HEK293 (cell line): ENCODE measurements at regions not wholly inside any gene's neighbourhood (a gene's known extent, or its start where the extent isn't known, plus 50 kb on each side); places are given as distances from the start of the nearest gene placed in this dataset.

ENCODE experiments used
- GLIS2 ChIP-seq: fragments of 450-650 bp; formaldehyde crosslinking; IDR thresholded peaks from 2 replicates; pipeline ENCODE4 v1.5.1; 2016; ENCODE audit warnings: missing biosample characterization, missing genetic modification characterization
- WT1 ChIP-seq: fragments of 450-650 bp; formaldehyde crosslinking; IDR thresholded peaks from 2 replicates; pipeline ENCODE4 v1.5.1; 2016; ENCODE audit warnings: missing biosample characterization, missing genetic modification characterization
- ZBTB1 ChIP-seq: fragments of 450-650 bp; formaldehyde crosslinking; IDR thresholded peaks from 2 replicates; pipeline ENCODE4 v1.5.1; 2016; ENCODE audit warnings: missing biosample characterization, missing genetic modification characterization
- ZBTB17 ChIP-seq: fragments of 450-650 bp; formaldehyde crosslinking; IDR thresholded peaks from 2 replicates; pipeline ENCODE4 v1.5.1; 2016; ENCODE audit warnings: missing biosample characterization, missing genetic modification characterization
- ZEB2 ChIP-seq: fragments of 450-650 bp; formaldehyde crosslinking; IDR thresholded peaks from 2 replicates; pipeline ENCODE4 v1.5.1; 2016; ENCODE audit warnings: missing biosample characterization, missing genetic modification characterization
- ZNF133 ChIP-seq: fragments of 450-650 bp; formaldehyde crosslinking; IDR thresholded peaks from 2 replicates; pipeline ENCODE4 v1.5.1; 2016; ENCODE audit warnings: missing biosample characterization, missing genetic modification characterization
- ZNF19 ChIP-seq: fragments of 450-650 bp; formaldehyde crosslinking; IDR thresholded peaks from 2 replicates; pipeline ENCODE4; 2016; ENCODE audit warnings: missing biosample characterization, missing genetic modification characterization, low read depth
- ZNF292 ChIP-seq: fragments of 450-650 bp; formaldehyde crosslinking; IDR thresholded peaks from 2 replicates; pipeline ENCODE4 v1.5.1; 2016; ENCODE audit warnings: low read depth, missing biosample characterization, missing genetic modification characterization, borderline replicate concordance
- ZNF404 ChIP-seq: fragments of 450-650 bp; formaldehyde crosslinking; IDR thresholded peaks from 2 replicates; pipeline ENCODE4 v1.5.1; 2017; ENCODE audit warnings: missing biosample characterization, missing genetic modification characterization
- ZNF426 ChIP-seq: fragments of 450-650 bp; formaldehyde crosslinking; IDR thresholded peaks from 2 replicates; pipeline ENCODE4 v1.5.1; 2017; ENCODE audit warnings: missing biosample characterization, missing genetic modification characterization, mild to moderate bottlenecking, inconsistent platforms, moderate library complexity
- ZNF433 ChIP-seq: fragments of 450-650 bp; formaldehyde crosslinking; IDR thresholded peaks from 2 replicates; pipeline ENCODE4 v1.5.1; 2016; ENCODE audit warnings: missing biosample characterization, missing genetic modification characterization, low read depth
- ZNF501 ChIP-seq: fragments of 450-650 bp; formaldehyde crosslinking; IDR thresholded peaks from 2 replicates; pipeline ENCODE4 v1.5.1; 2016; ENCODE audit warnings: missing biosample characterization, missing genetic modification characterization
- ZNF555 ChIP-seq: fragments of 450-650 bp; formaldehyde crosslinking; conservative IDR thresholded peaks from 2 replicates; pipeline ENCODE4 v1.5.1; 2017; ENCODE audit warnings: missing biosample characterization, mild to moderate bottlenecking, missing genetic modification characterization, inconsistent platforms
- ZNF560 ChIP-seq: fragments of 450-650 bp; formaldehyde crosslinking; IDR thresholded peaks from 2 replicates; pipeline ENCODE4 v1.5.1; 2017; ENCODE audit warnings: missing biosample characterization, missing genetic modification characterization, borderline replicate concordance
- ZNF610 ChIP-seq: fragments of 450-650 bp; formaldehyde crosslinking; IDR thresholded peaks from 2 replicates; pipeline ENCODE4 v1.5.1; 2016; ENCODE audit warnings: missing biosample characterization, missing genetic modification characterization, borderline replicate concordance
- ZNF701 ChIP-seq: fragments of 450-650 bp; formaldehyde crosslinking; IDR thresholded peaks from 2 replicates; pipeline ENCODE4 v1.5.1; 2016; ENCODE audit warnings: missing biosample characterization, missing genetic modification characterization
- ZNF791 ChIP-seq: fragments of 450-650 bp; formaldehyde crosslinking; IDR thresholded peaks from 2 replicates; pipeline ENCODE4 v1.5.1; 2016; ENCODE audit warnings: missing biosample characterization, missing genetic modification characterization
- ZXDB ChIP-seq: fragments of 450-650 bp; formaldehyde crosslinking; IDR thresholded peaks from 2 replicates; pipeline ENCODE4 v1.5.1; 2016; ENCODE audit warnings: missing biosample characterization, missing genetic modification characterization
- TF ChIP-seq, protein P1 (sequence below): fragments of 450-650 bp; formaldehyde crosslinking; IDR thresholded peaks from 2 replicates; pipeline ENCODE4 v1.5.1; 2016; ENCODE audit warnings: missing biosample characterization, missing genetic modification characterization
- TF ChIP-seq, protein P2 (sequence below): fragments of 450-650 bp; formaldehyde crosslinking; IDR thresholded peaks from 2 replicates; pipeline ENCODE4 v1.5.1; 2016; ENCODE audit warnings: missing biosample characterization, missing genetic modification characterization, borderline replicate concordance
- TF ChIP-seq, protein P3 (sequence below): fragments of 450-650 bp; formaldehyde crosslinking; IDR thresholded peaks from 2 replicates; pipeline ENCODE4 v1.5.1; 2016; ENCODE audit warnings: missing biosample characterization, missing genetic modification characterization
- TF ChIP-seq, protein P4 (sequence below): fragments of 450-650 bp; formaldehyde crosslinking; conservative IDR thresholded peaks from 2 replicates; pipeline ENCODE4 v1.5.1; 2016; ENCODE audit warnings: low read depth, missing biosample characterization, missing genetic modification characterization

DNA sequence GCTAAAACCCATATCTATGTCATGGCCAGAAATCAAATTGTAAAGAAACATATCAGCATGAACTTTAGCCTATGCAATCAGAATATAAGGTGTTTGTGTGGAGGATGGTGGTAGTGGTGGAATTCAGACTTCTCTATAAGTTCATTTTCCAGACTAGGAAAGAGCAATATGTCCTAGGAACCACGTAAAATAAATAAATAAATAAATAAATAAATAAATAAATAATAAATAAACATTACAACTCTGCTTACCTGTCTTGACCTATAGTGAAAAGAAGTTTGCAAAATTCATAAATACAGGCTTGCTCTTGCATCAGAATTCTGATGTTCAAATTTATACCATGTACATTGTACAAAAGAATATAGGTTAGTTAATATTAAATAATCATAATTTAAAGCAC, 1382.6 kb upstream of the ADGRL2 start (continued):
- TF ChIP-seq, protein P1, sequence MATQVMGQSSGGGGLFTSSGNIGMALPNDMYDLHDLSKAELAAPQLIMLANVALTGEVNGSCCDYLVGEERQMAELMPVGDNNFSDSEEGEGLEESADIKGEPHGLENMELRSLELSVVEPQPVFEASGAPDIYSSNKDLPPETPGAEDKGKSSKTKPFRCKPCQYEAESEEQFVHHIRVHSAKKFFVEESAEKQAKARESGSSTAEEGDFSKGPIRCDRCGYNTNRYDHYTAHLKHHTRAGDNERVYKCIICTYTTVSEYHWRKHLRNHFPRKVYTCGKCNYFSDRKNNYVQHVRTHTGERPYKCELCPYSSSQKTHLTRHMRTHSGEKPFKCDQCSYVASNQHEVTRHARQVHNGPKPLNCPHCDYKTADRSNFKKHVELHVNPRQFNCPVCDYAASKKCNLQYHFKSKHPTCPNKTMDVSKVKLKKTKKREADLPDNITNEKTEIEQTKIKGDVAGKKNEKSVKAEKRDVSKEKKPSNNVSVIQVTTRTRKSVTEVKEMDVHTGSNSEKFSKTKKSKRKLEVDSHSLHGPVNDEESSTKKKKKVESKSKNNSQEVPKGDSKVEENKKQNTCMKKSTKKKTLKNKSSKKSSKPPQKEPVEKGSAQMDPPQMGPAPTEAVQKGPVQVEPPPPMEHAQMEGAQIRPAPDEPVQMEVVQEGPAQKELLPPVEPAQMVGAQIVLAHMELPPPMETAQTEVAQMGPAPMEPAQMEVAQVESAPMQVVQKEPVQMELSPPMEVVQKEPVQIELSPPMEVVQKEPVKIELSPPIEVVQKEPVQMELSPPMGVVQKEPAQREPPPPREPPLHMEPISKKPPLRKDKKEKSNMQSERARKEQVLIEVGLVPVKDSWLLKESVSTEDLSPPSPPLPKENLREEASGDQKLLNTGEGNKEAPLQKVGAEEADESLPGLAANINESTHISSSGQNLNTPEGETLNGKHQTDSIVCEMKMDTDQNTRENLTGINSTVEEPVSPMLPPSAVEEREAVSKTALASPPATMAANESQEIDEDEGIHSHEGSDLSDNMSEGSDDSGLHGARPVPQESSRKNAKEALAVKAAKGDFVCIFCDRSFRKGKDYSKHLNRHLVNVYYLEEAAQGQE (tag by site-specific recombination): peak; percentile 72
- no peak for TF ChIP-seq ZNF610
- TF ChIP-seq ZNF791 (tag by site-specific recombination): 0 out of 2 replicates have a peak, but pooled peaks have one; percentile 23
- TF ChIP-seq ZNF701 (tag by site-specific recombination): no peak
- TF ChIP-seq ZNF404 (tag by site-specific recombination): 0 out of 2 replicates have a peak, but pooled peaks have one; percentile 32
- TF ChIP-seq ZNF426 (tag by site-specific recombination): peak; percentile 90
- 0 out of 2 replicates have a peak, but pooled peaks have one; percentile 28 for TF ChIP-seq ZNF292 (tag by site-specific recombination)
- TF ChIP-seq ZBTB17 (tag by site-specific recombination): no peak
- peak; percentile 84 for TF ChIP-seq ZNF555 (tag by site-specific recombination)
- TF ChIP-seq ZNF133 (tag by site-specific recombination): no peak
- peak; percentile 61; the same call in 1 of the 2 replicates for TF ChIP-seq ZNF501
- no peak for TF ChIP-seq WT1 (tag by site-specific recombination)
- peak; percentile 42; the same call in 1 of the 2 replicates for TF ChIP-seq ZXDB (tag by site-specific recombination)
- TF ChIP-seq ZNF19: 0 out of 2 replicates have a peak, but pooled peaks have one; percentile 43
- peak; percentile 72; the same call in 1 of the 2 replicates for TF ChIP-seq ZBTB1 (tag by site-specific recombination)
- TF ChIP-seq ZNF433 (tag by site-specific recombination): peak; percentile 58; the same call in 1 of the 2 replicates
- TF ChIP-seq, protein P2, sequence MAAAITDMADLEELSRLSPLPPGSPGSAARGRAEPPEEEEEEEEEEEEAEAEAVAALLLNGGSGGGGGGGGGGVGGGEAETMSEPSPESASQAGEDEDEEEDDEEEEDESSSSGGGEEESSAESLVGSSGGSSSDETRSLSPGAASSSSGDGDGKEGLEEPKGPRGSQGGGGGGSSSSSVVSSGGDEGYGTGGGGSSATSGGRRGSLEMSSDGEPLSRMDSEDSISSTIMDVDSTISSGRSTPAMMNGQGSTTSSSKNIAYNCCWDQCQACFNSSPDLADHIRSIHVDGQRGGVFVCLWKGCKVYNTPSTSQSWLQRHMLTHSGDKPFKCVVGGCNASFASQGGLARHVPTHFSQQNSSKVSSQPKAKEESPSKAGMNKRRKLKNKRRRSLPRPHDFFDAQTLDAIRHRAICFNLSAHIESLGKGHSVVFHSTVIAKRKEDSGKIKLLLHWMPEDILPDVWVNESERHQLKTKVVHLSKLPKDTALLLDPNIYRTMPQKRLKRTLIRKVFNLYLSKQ (tag by site-specific recombination): peak; percentile 82; the same call in 1 of the 2 replicates
- no peak for TF ChIP-seq ZEB2
- TF ChIP-seq, protein P3, sequence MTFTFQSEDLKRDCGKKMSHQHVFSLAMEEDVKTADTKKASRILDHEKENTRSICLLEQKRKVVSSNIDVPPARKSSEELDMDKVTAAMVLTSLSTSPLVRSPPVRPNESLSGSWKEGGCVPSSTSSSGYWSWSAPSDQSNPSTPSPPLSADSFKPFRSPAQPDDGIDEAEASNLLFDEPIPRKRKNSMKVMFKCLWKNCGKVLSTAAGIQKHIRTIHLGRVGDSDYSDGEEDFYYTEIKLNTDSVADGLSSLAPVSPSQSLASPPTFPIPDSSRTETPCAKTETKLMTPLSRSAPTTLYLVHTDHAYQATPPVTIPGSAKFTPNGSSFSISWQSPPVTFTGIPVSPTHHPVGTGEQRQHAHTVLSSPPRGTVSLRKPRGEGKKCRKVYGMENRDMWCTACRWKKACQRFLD: peak; percentile 27; the same call in 1 of the 2 replicates
- TF ChIP-seq ZNF560: peak; percentile 11; the same call in 1 of the 2 replicates
- no peak for TF ChIP-seq GLIS2 (tag by site-specific recombination)
- TF ChIP-seq, protein P4, sequence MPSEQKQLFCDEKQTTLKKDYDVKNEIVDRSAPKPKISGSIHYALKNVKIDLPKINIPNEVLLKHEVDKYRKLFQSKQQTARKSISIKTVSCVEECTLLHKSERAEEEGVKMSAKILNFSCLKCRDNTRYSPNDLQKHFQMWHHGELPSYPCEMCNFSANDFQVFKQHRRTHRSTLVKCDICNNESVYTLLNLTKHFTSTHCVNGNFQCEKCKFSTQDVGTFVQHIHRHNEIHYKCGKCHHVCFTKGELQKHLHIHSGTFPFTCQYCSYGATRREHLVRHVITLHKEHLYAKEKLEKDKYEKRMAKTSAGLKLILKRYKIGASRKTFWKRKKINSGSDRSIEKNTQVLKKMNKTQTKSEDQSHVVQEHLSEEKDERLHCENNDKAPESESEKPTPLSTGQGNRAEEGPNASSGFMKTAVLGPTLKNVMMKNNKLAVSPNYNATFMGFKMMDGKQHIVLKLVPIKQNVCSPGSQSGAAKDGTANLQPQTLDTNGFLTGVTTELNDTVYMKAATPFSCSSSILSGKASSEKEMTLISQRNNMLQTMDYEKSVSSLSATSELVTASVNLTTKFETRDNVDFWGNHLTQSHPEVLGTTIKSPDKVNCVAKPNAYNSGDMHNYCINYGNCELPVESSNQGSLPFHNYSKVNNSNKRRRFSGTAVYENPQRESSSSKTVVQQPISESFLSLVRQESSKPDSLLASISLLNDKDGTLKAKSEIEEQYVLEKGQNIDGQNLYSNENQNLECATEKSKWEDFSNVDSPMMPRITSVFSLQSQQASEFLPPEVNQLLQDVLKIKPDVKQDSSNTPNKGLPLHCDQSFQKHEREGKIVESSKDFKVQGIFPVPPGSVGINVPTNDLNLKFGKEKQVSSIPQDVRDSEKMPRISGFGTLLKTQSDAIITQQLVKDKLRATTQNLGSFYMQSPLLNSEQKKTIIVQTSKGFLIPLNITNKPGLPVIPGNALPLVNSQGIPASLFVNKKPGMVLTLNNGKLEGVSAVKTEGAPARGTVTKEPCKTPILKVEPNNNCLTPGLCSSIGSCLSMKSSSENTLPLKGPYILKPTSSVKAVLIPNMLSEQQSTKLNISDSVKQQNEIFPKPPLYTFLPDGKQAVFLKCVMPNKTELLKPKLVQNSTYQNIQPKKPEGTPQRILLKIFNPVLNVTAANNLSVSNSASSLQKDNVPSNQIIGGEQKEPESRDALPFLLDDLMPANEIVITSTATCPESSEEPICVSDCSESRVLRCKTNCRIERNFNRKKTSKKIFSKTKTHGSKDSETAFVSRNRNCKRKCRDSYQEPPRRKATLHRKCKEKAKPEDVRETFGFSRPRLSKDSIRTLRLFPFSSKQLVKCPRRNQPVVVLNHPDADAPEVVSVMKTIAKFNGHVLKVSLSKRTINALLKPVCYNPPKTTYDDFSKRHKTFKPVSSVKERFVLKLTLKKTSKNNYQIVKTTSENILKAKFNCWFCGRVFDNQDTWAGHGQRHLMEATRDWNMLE (tag by site-specific recombination): peak; percentile 84
